Left lung (tissue), 4 donors: ENCODE measurements at regions not wholly inside any gene's neighbourhood (a gene's known extent, or its start where the extent isn't known, plus 50 kb on each side); places are given as distances from the start of the nearest gene placed in this dataset.

Experiments
- ATAC-seq: fragments of 200-7000 bp; cut with Tn5 transposase; one replicate; pipeline ENCODE4 v1.9.1; 2020; ENCODE audit warnings: moderate library complexity
- DNase-seq, 4 donors: peaks; one replicate each; pipeline ENCODE4 v3.0.0-alpha.2; 2013 to 2020
- H3K27ac ChIP-seq, 2 donors: fragments of 200-600 bp; sonication (generic) in 1 of 2; one replicate each; pipeline versions ENCODE4 v1.5.0 to v1.8.0; 2020 to 2021
- H3K27me3 ChIP-seq, 2 donors: fragments of 200-600 bp; sonication (generic) in 1 of 2; one replicate each; pipeline versions ENCODE4 v1.5.0 to v1.8.0; 2020 to 2021
- H3K36me3 ChIP-seq, 2 donors: fragments of 200-600 bp; sonication (generic) in 1 of 2; one replicate each; pipeline versions ENCODE4 v1.5.0 to v1.8.0; 2020 to 2021
- H3K4me1 ChIP-seq, 2 donors: fragments of 200-600 bp; one replicate each; pipeline ENCODE4 v1.8.0; 2021
- H3K4me3 ChIP-seq, 2 donors: fragments of 200-600 bp; sonication (generic) in 1 of 2; one replicate each; pipeline versions ENCODE4 v1.5.0 to v1.8.0; 2020 to 2021; ENCODE audit warnings: mild to moderate bottlenecking in 1 of 2
- H3K9me3 ChIP-seq, 2 donors: fragments of 200-600 bp; sonication (generic) in 1 of 2; one replicate each; pipeline versions ENCODE4 v1.5.0 to v1.8.0; 2020 to 2021
- intact Hi-C, 2 donors: fragments of 100-400 bp; cut with DNase I; formaldehyde crosslinking; loops; one replicate each; pipeline versions ENCODE4 v1.11.2 to v1.14.2; 2022
- TF ChIP-seq, protein P1 (sequence below), 2 donors: fragments of 200-600 bp; sonication (generic) in 1 of 2; IDR thresholded peaks; one replicate each; pipeline versions ENCODE4 v1.5.0 to v1.8.0; 2021; ENCODE audit warnings: antibody characterized with exemption in 2 of 2
- donor health status: DM: no; HTN: yes; CAD: no.
- donor health status: DM: no; HTN: no; CAD: no.

GRCh38 chr5:107274571-107274970 is 396.2 kb downstream of the EFNA5 start:
- intact Hi-C loops: no loop called here
- no peaks in the 10 kb centered on the region for H3K27me3 ChIP-seq
- no peak overlapping the region for H3K4me3 ChIP-seq
- no peaks in the 10 kb centered on the region for H3K36me3 ChIP-seq
- no peaks in the 10 kb centered on the region for H3K9me3 ChIP-seq
- no peaks in the 10 kb centered on the region for H3K4me1 ChIP-seq
- H3K27ac ChIP-seq: no peak overlapping the region
- DNase-seq (no peak), ATAC-seq (no peak)
- TF ChIP-seq, protein P1, sequence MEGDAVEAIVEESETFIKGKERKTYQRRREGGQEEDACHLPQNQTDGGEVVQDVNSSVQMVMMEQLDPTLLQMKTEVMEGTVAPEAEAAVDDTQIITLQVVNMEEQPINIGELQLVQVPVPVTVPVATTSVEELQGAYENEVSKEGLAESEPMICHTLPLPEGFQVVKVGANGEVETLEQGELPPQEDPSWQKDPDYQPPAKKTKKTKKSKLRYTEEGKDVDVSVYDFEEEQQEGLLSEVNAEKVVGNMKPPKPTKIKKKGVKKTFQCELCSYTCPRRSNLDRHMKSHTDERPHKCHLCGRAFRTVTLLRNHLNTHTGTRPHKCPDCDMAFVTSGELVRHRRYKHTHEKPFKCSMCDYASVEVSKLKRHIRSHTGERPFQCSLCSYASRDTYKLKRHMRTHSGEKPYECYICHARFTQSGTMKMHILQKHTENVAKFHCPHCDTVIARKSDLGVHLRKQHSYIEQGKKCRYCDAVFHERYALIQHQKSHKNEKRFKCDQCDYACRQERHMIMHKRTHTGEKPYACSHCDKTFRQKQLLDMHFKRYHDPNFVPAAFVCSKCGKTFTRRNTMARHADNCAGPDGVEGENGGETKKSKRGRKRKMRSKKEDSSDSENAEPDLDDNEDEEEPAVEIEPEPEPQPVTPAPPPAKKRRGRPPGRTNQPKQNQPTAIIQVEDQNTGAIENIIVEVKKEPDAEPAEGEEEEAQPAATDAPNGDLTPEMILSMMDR (IDR thresholded peaks at IDR 0.05): no peak

GRCh38 chr5:107272954-107273353 is 397.8 kb downstream of the EFNA5 start:
- TF ChIP-seq, protein P1 (IDR thresholded peaks at IDR 0.05): no peak
- no peaks in the 10 kb centered on the region for H3K4me1 ChIP-seq
- intact Hi-C loops: no loop called here
- H3K27me3 ChIP-seq: no peaks in the 10 kb centered on the region
- ATAC-seq (no peak), DNase-seq (no peak)
- no peaks in the 10 kb centered on the region for H3K9me3 ChIP-seq
- H3K27ac ChIP-seq: no peak overlapping the region
- no peak overlapping the region for H3K4me3 ChIP-seq
- no peaks in the 10 kb centered on the region for H3K36me3 ChIP-seq

- H3K27ac ChIP-seq: no peak overlapping the region
- intact Hi-C loops: no loop called here
- H3K9me3 ChIP-seq: no peaks in the 10 kb centered on the region
- no peaks in the 10 kb centered on the region for H3K27me3 ChIP-seq
- DNase-seq: no peak
- no peaks in the 10 kb centered on the region for H3K4me1 ChIP-seq
- H3K4me3 ChIP-seq: no peak overlapping the region
- H3K36me3 ChIP-seq: no peaks in the 10 kb centered on the region
- TF ChIP-seq, protein P1 (IDR thresholded peaks at IDR 0.05): no peak
- ATAC-seq: no peak
Measured at GRCh38 chr5:107272509-107272908, 398.2 kb downstream of the EFNA5 start.

DNA sequence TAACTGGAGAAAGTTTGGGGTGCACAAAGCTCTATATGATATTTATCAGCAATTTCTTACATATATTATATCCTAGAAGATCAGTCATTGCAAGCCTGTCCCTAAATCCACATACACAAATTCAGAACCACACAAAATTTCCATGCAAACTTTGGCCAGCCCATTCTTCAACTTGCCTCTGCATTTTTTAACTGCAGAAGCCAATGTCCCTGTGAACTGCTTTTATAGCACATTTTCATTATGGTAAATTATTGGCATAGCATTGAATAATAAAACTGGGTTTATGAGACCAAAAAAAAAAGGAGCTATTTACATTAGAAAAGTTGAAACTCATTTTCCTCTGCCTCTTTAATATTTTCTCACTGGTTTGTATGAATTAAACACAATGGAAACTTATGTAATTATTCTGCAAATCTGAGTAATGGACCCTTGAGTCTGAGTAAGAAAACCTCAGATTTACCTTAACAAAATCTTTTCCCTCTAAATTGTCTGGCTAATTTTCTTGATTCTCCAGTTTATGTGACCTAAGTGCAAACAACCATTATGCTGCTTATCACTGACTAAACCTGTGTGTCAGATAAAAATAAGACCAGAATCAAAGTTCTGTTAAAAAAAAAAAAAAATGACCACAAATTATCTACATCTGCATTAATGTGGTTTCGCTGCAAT is 398.9 kb downstream of the EFNA5 start:
- intact Hi-C loops: no loop called here

DNA sequence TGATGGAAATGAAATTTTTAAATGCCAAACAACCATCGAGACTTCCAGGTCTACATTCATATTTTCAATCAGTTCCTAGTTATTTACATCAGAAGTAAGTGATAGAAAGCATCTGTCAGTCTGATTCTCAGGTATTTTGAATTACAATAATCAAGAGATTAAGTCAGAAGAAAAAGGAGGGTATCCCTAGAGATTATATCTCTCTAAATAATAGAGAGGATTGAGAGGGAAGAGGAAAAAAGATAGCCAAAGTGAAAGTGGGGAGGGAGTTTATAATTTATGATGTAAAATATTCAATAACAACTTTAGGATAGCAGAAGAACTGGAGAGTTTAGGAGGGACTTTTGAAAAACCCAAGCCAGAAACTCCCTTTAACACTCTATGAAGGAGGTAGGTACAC is 400.2 kb downstream of the EFNA5 start:
- Histone ChIP-seq H3K4me3 (no peak overlapping the region), H3K27ac (no peak overlapping the region), H3K36me3 (no peaks in the 10 kb centered on the region), H3K9me3 (no peaks in the 10 kb centered on the region), H3K27me3 (no peaks in the 10 kb centered on the region), H3K4me1 (no peaks in the 10 kb centered on the region)
- DNase-seq: no peak
- no peak for ATAC-seq
- intact Hi-C loops: no loop called here
- TF ChIP-seq, protein P1 (IDR thresholded peaks at IDR 0.05): no peak

More for the DNA sequence above, 398.9 kb downstream of the EFNA5 start:
- Histone ChIP-seq H3K9me3 (no peaks in the 10 kb centered on the region), H3K4me1 (no peaks in the 10 kb centered on the region), H3K36me3 (no peaks in the 10 kb centered on the region), H3K27me3 (no peaks in the 10 kb centered on the region), H3K27ac (no peak overlapping the region), H3K4me3 (no peak overlapping the region)
- no peak for ATAC-seq
- TF ChIP-seq, protein P1 (IDR thresholded peaks at IDR 0.05): no peak
- no peak for DNase-seq
